Panc1 (cell line): ENCODE measurements at regions not wholly inside any gene's neighbourhood (a gene's known extent, or its start where the extent isn't known, plus 50 kb on each side); places are given as distances from the start of the nearest gene placed in this dataset.

Experiments used
- ATAC-seq: fragments of 200-7000 bp; cut with Tn5 transposase; 2 replicates; pipeline ENCODE4 v1.9.1; 2020; ENCODE audit warnings: mild to moderate bottlenecking, moderate library complexity
- BruUV-seq: library from RNA; stranded (reverse); fragments of 400-500 nt; replicated peaks from 2 replicates; lab custom pipeline; 2021; lab: Mats Ljungman, UMichigan
- CTCF ChIA-PET: fragments of 300-600 bp; sonication (Branson Sonifier 250); formaldehyde crosslinking; loops from one replicate; lab custom pipeline; 2022; ENCODE audit warnings: antibody characterized with exemption; lab: Charles Lee
- POLR2A ChIA-PET: fragments of 300-600 bp; sonication (Branson Sonifier 250); formaldehyde crosslinking; loops from one replicate; lab custom pipeline; 2022; ENCODE audit warnings: antibody characterized with exemption; lab: Charles Lee
- DNase-seq: peaks from one replicate; pipeline ENCODE4 v3.0.0-alpha.2; 2010; ENCODE audit warnings: low read depth, low spot score
- H3K27ac ChIP-seq: 2 replicates; pipeline ENCODE4 v1.5.1; 2011; ENCODE audit warnings: mild to moderate bottlenecking, low read length, inconsistent platforms
- H3K27me3 ChIP-seq: fragments of 200-500 bp; sonication (Bioruptor generic); 2 replicates; pipeline ENCODE4 v1.6.0; 2014; ENCODE audit warnings: low read length, inconsistent platforms; ENCODE audit not compliant: control insufficient read depth, insufficient read depth
- H3K36me3 ChIP-seq: fragments of 200-500 bp; sonication (Bioruptor generic); 2 replicates; pipeline ENCODE4 v1.5.1; 2014; ENCODE audit warnings: inconsistent platforms, mild to moderate bottlenecking, low read length, moderate library complexity; ENCODE audit not compliant: control insufficient read depth, insufficient read depth
- H3K4me1 ChIP-seq: 2 replicates; pipeline ENCODE4 v1.5.1; 2011; ENCODE audit warnings: inconsistent platforms, mild to moderate bottlenecking, low read length, moderate library complexity; ENCODE audit not compliant: control insufficient read depth, insufficient read depth
- H3K4me3 ChIP-seq, 2 experiments: 2 replicates each; pipeline ENCODE4 v1.5.1; 2011 to 2012; ENCODE audit warnings: low read depth in 2 of 2, low read length in 2 of 2, mild to moderate bottlenecking in 2 of 2, inconsistent platforms in 1 of 2, moderate library complexity in 1 of 2
- H3K9me3 ChIP-seq: fragments of 200-500 bp; sonication (Bioruptor generic); 2 replicates; pipeline ENCODE4 v1.5.1; 2014; ENCODE audit warnings: low read depth, mild to moderate bottlenecking, inconsistent platforms, low read length, moderate library complexity; ENCODE audit not compliant: control insufficient read depth, insufficient read depth
- POLR2AphosphoS5 ChIP-seq: IDR thresholded peaks from 2 replicates; pipeline ENCODE4 v1.6.1; 2012; ENCODE audit warnings: mild to moderate bottlenecking, low read depth, low read length, moderate library complexity
- SIN3A ChIP-seq: IDR thresholded peaks from 2 replicates; pipeline ENCODE4 v1.6.1; 2012; ENCODE audit warnings: low read depth, mild to moderate bottlenecking, low read length, moderate library complexity, borderline replicate concordance; ENCODE audit not compliant: insufficient read depth
- TCF7L2 ChIP-seq: IDR thresholded peaks from 2 replicates; pipeline ENCODE4 v1.6.1; 2011; ENCODE audit warnings: mild to moderate bottlenecking, low read depth, low read length, inconsistent platforms
- in situ Hi-C: cut with HindIII; loops from 2 replicates; pipeline ENCODE4 v1.10.0; 2016; ENCODE audit warnings: low sequenced_read_pairs, low pct_unique_long_range_greater_than_20kb
- intact Hi-C: fragments of 100-400 bp; cut with micrococcal nuclease; formaldehyde crosslinking; loops from one replicate; pipeline ENCODE4 v1.10.0; 2022; ENCODE audit not compliant: unreplicated experiment
- TF ChIP-seq, protein P1 (sequence below): fragments of 450-650 bp; IDR thresholded peaks from 2 replicates; pipeline ENCODE4 v1.5.1; 2017; ENCODE audit warnings: mild to moderate bottlenecking
- TF ChIP-seq, protein P2 (sequence below), 2 experiments: IDR thresholded peaks; 2 replicates each; pipeline ENCODE4 v1.6.1; 2011 to 2012; ENCODE audit warnings: low read depth in 2 of 2, control low read depth in 1 of 2, low read length in 1 of 2, mild to moderate bottlenecking in 1 of 2, moderate library complexity in 1 of 2; ENCODE audit not compliant: insufficient read depth in 1 of 2

DNA sequence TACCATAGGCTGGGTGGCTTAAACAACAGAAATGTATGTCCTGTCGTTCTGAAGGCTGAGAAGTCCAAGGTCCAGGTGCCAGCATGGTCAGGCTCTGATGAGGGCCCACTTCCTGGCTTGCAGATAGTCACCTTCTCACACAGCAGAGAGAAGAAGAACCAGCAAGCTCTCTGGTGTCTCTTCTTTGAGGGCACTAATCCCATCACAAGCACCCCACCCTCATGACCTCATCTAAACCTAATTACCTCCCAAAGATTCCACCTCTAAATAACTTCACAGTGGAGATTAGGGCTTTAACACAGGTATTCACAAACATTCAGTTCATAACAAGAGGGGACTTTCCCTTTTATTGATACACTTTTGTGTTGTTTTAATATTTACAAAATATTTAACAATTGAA lies 61.1 kb downstream of the RIN2 start:
- no TSS peak for BruUV-seq
- CTCF ChIA-PET, result no interaction called here
- TF ChIP-seq, protein P1, sequence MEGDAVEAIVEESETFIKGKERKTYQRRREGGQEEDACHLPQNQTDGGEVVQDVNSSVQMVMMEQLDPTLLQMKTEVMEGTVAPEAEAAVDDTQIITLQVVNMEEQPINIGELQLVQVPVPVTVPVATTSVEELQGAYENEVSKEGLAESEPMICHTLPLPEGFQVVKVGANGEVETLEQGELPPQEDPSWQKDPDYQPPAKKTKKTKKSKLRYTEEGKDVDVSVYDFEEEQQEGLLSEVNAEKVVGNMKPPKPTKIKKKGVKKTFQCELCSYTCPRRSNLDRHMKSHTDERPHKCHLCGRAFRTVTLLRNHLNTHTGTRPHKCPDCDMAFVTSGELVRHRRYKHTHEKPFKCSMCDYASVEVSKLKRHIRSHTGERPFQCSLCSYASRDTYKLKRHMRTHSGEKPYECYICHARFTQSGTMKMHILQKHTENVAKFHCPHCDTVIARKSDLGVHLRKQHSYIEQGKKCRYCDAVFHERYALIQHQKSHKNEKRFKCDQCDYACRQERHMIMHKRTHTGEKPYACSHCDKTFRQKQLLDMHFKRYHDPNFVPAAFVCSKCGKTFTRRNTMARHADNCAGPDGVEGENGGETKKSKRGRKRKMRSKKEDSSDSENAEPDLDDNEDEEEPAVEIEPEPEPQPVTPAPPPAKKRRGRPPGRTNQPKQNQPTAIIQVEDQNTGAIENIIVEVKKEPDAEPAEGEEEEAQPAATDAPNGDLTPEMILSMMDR, result no peak
- TF ChIP-seq TCF7L2 (no peak), POLR2AphosphoS5 (no peak), SIN3A (no peak)
- TF ChIP-seq, protein P2, sequence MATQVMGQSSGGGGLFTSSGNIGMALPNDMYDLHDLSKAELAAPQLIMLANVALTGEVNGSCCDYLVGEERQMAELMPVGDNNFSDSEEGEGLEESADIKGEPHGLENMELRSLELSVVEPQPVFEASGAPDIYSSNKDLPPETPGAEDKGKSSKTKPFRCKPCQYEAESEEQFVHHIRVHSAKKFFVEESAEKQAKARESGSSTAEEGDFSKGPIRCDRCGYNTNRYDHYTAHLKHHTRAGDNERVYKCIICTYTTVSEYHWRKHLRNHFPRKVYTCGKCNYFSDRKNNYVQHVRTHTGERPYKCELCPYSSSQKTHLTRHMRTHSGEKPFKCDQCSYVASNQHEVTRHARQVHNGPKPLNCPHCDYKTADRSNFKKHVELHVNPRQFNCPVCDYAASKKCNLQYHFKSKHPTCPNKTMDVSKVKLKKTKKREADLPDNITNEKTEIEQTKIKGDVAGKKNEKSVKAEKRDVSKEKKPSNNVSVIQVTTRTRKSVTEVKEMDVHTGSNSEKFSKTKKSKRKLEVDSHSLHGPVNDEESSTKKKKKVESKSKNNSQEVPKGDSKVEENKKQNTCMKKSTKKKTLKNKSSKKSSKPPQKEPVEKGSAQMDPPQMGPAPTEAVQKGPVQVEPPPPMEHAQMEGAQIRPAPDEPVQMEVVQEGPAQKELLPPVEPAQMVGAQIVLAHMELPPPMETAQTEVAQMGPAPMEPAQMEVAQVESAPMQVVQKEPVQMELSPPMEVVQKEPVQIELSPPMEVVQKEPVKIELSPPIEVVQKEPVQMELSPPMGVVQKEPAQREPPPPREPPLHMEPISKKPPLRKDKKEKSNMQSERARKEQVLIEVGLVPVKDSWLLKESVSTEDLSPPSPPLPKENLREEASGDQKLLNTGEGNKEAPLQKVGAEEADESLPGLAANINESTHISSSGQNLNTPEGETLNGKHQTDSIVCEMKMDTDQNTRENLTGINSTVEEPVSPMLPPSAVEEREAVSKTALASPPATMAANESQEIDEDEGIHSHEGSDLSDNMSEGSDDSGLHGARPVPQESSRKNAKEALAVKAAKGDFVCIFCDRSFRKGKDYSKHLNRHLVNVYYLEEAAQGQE (IDR thresholded peaks at IDR 0.05; ENCODE audit: insufficient read depth in 1 of 2, low read depth in 2 of 2, low read length in 1 of 2), result no peak
- POLR2A ChIA-PET, result no interaction called here
- H3K27me3 ChIP-seq, result no peaks in the 10 kb centered on the region
- no peak overlapping the region for H3K4me3 ChIP-seq
- no peaks in the 10 kb centered on the region for H3K36me3 ChIP-seq
- H3K4me1 ChIP-seq, result peaks cover 25% of the 10 kb centered on the region
- in situ Hi-C loops (no loop called here), intact Hi-C loops (no loop called here)
- DNase-seq, result no peak
- peaks cover 18% of the 10 kb centered on the region; the same call in 1 of the 2 replicates for H3K9me3 ChIP-seq
- H3K27ac ChIP-seq, result no peak overlapping the region
- ATAC-seq, result no peak

- Histone ChIP-seq H3K9me3 (peaks cover 18% of the 10 kb centered on the region; the same call in 1 of the 2 replicates), H3K4me1 (peaks cover 9% of the 10 kb centered on the region), H3K27me3 (no peaks in the 10 kb centered on the region), H3K4me3 (no peak overlapping the region), H3K36me3 (no peaks in the 10 kb centered on the region), H3K27ac (no peak overlapping the region)
- POLR2A ChIA-PET, result no interaction called here
- intact Hi-C loops, result no loop called here
- DNase-seq (no peak), ATAC-seq (no peak)
- in situ Hi-C loops, result no loop called here
- CTCF ChIA-PET, result no interaction called here
- BruUV-seq, result no TSS peak
- TF ChIP-seq TCF7L2, result no peak
- TF ChIP-seq SIN3A, result no peak
- TF ChIP-seq POLR2AphosphoS5, result no peak
- TF ChIP-seq, protein P2 (IDR thresholded peaks at IDR 0.05; ENCODE audit: insufficient read depth in 1 of 2, low read depth in 2 of 2, low read length in 1 of 2), result no peak
- TF ChIP-seq, protein P1, result no peak
Observed at GRCh38 chr20:19820555-19821211, 62.6 kb downstream of the RIN2 start.
